ENCODE measurements at regions not wholly inside any gene's neighbourhood (a gene's known extent, or its start where the extent isn't known, plus 50 kb on each side); places are given as distances from the start of the nearest gene placed in this dataset.
A peak's percentile ranks its signal among the peaks of the same experiment; 100 is the strongest.

- Histone ChIP-seq H3K4me3 (no peak overlapping the region), H3K36me3 (no peaks in the 10 kb centered on the region), H3K9me3 (no peaks in the 10 kb centered on the region), H3K27me3 (peaks cover 0 to 52% (median 0%) of the 10 kb centered on the region in 4 donors), H3K4me1 (no peaks in the 10 kb centered on the region), H3K27ac (no peak overlapping the region)
- no peak for DNase-seq
- intact Hi-C loops (cut with DNase I) = no loop called here
- 46 to 68% methylated on average over 4 to 7 of the region's 7 CpGs for WGBS, 2 donors
- TF ChIP-seq CTCF (IDR thresholded peaks at IDR 0.05) (no peak), POLR2A (IDR thresholded peaks at IDR 0.05) (no peak)
Observed at GRCh38 chr2:41847744-41848441, 199.9 kb upstream of the PKDCC start.

GRCh38 chr2:41851554-41851953 lies 196.3 kb upstream of the PKDCC start:
- Histone ChIP-seq H3K27me3 (peaks cover 0 to 26% (median 0%) of the 10 kb centered on the region in 4 donors), H3K4me1 (no peaks in the 10 kb centered on the region), H3K4me3 (no peak overlapping the region), H3K9me3 (no peaks in the 10 kb centered on the region), H3K36me3 (no peaks in the 10 kb centered on the region), H3K27ac (no peak overlapping the region)
- TF ChIP-seq POLR2A (IDR thresholded peaks at IDR 0.05) = no peak
- no peak for TF ChIP-seq CTCF (IDR thresholded peaks at IDR 0.05)
- no peak for DNase-seq
- 63 to 68% methylated on average over 2 of the region's 5 CpGs for WGBS, 2 donors
- intact Hi-C loops (cut with DNase I) = loop anchor here (5.0 kb wide), 1 partner anchor 236 kb away; no protein-coding TSS in a partner anchor

GRCh38 chr2:41853427-41854191 lies 194.2 kb upstream of the PKDCC start:
- DNase-seq = no peak
- TF ChIP-seq CTCF (IDR thresholded peaks at IDR 0.05) (peak; percentile 49 to 71 (median 63)), POLR2A (IDR thresholded peaks at IDR 0.05) (no peak)
- H3K4me3 ChIP-seq = no peak overlapping the region
- intact Hi-C loops (cut with DNase I) = loop anchor here (5.0 kb wide), 1 partner anchor 234 kb away; no protein-coding TSS in a partner anchor
- no peak overlapping the region for H3K27ac ChIP-seq
- 2 to 10% methylated on average over 8 of the region's 8 CpGs for WGBS, 2 donors
- H3K4me1 ChIP-seq = no peaks in the 10 kb centered on the region
- no peaks in the 10 kb centered on the region for H3K9me3 ChIP-seq
- no peaks in the 10 kb centered on the region for H3K36me3 ChIP-seq
- peaks cover 0 to 21% (median 0%) of the 10 kb centered on the region in 4 donors for H3K27me3 ChIP-seq

GRCh38 chr2:41854227-41854626 lies 193.6 kb upstream of the PKDCC start:
- Histone ChIP-seq H3K4me1 (no peaks in the 10 kb centered on the region), H3K27me3 (peaks cover 0 to 21% (median 0%) of the 10 kb centered on the region in 4 donors), H3K9me3 (no peaks in the 10 kb centered on the region), H3K4me3 (no peak overlapping the region), H3K27ac (no peak overlapping the region), H3K36me3 (no peaks in the 10 kb centered on the region)
- 61 to 69% methylated on average over 4 of the region's 4 CpGs for WGBS, 2 donors
- DNase-seq = no peak
- TF ChIP-seq CTCF (IDR thresholded peaks at IDR 0.05) = no peak
- TF ChIP-seq POLR2A (IDR thresholded peaks at IDR 0.05) = no peak
- intact Hi-C loops (cut with DNase I) = loop anchor here (5.0 kb wide), 1 partner anchor 233 kb away; no protein-coding TSS in a partner anchor

- H3K27me3 ChIP-seq = peaks cover 0 to 6% (median 0%) of the 10 kb centered on the region in 4 donors
- no peak overlapping the region for H3K27ac ChIP-seq
- intact Hi-C loops (cut with DNase I) = no loop called here
- no peak overlapping the region for H3K4me3 ChIP-seq
- no peaks in the 10 kb centered on the region for H3K9me3 ChIP-seq
- 65 to 67% methylated on average over 1 of the region's 1 CpG for WGBS, 2 donors
- DNase-seq = no peak
- peaks cover 0 to 7% (median 0%) of the 10 kb centered on the region in 3 donors for H3K4me1 ChIP-seq
- no peak for TF ChIP-seq POLR2A (IDR thresholded peaks at IDR 0.05)
- no peak for TF ChIP-seq CTCF (IDR thresholded peaks at IDR 0.05)
- no peaks in the 10 kb centered on the region for H3K36me3 ChIP-seq
Observed at GRCh38 chr2:41856946-41857345, 190.9 kb upstream of the PKDCC start.

Data from esophagus squamous epithelium (tissue), 5 donors.